Stimulated activated CD4-positive, alpha-beta T cell treated with anti-CD3 and anti-CD28 coated beads, Interleukin-4, amount 100 ng/mL, for 24 hours (primary cell): ENCODE measurements at regions not wholly inside any gene's neighbourhood (a gene's known extent, or its start where the extent isn't known, plus 50 kb on each side); places are given as distances from the start of the nearest gene placed in this dataset.

Experiments used
- DNase-seq: peaks from one replicate; pipeline ENCODE4 v3.0.0-alpha.2; 2020

GRCh38 chr17:14875557-14876412 is 389.3 kb downstream of the PMP22 start:
- no peak for DNase-seq

- DNase-seq = no peak
Observed at GRCh38 chr17:14873996-14874395, 391.1 kb downstream of the PMP22 start.

GRCh38 chr17:14873540-14873939 is 391.6 kb downstream of the PMP22 start:
- no peak for DNase-seq

- no peak for DNase-seq
Observed at GRCh38 chr17:14871921-14872320, 393.2 kb downstream of the PMP22 start.

- no peak for DNase-seq
Observed at GRCh38 chr17:14866266-14866665, 398.9 kb downstream of the PMP22 start.

- no peak for DNase-seq
Observed at GRCh38 chr17:14864127-14864526, 401.0 kb downstream of the PMP22 start.

GRCh38 chr17:14859542-14859941 is 405.6 kb downstream of the PMP22 start:
- no peak for DNase-seq

- no peak for DNase-seq
Observed at GRCh38 chr17:14856176-14856575, 408.9 kb downstream of the PMP22 start.

- no peak for DNase-seq
Observed at GRCh38 chr17:14854691-14855090, 410.4 kb downstream of the PMP22 start.

- no peak for DNase-seq
Observed at GRCh38 chr17:14845591-14846281, 419.4 kb downstream of the PMP22 start.

GRCh38 chr17:14843086-14843795 is 421.9 kb downstream of the PMP22 start:
- DNase-seq = no peak

- DNase-seq = no peak
Observed at GRCh38 chr17:14840616-14841231, 424.4 kb downstream of the PMP22 start.

- DNase-seq = no peak
Observed at GRCh38 chr17:14838567-14838966, 426.6 kb downstream of the PMP22 start.

GRCh38 chr17:14833201-14833785 is 431.8 kb downstream of the PMP22 start:
- no peak for DNase-seq

GRCh38 chr17:14831491-14831890 is 433.6 kb downstream of the PMP22 start:
- no peak for DNase-seq

- DNase-seq = no peak
Observed at GRCh38 chr17:14827396-14827919, 437.7 kb downstream of the PMP22 start.

- DNase-seq = no peak
Observed at GRCh38 chr17:14826358-14826757, 438.8 kb downstream of the PMP22 start.

- DNase-seq = no peak
Observed at GRCh38 chr17:14818469-14818868, 446.7 kb downstream of the PMP22 start.

GRCh38 chr17:14815079-14815478 is 450.0 kb downstream of the PMP22 start:
- DNase-seq = no peak

GRCh38 chr17:14813649-14814370 is 451.3 kb downstream of the PMP22 start:
- DNase-seq = no peak

GRCh38 chr17:14808425-14808824 is 456.7 kb downstream of the PMP22 start:
- no peak for DNase-seq

- no peak for DNase-seq
Observed at GRCh38 chr17:14805348-14805747, 459.8 kb downstream of the PMP22 start.
